HCEC 1CT (cell line): ENCODE measurements at regions not wholly inside any gene's neighbourhood (a gene's known extent, or its start where the extent isn't known, plus 50 kb on each side); places are given as distances from the start of the nearest gene placed in this dataset.
"Not testable (repeated sequence)": the region's sequence is repeated elsewhere in the genome, so short reads cannot be mapped to it uniquely, and the experiment has no call there.

ENCODE experiments used
- DNase-seq: peaks from one replicate; pipeline ENCODE4 v3.0.0-alpha.2; 2017

- DNase-seq = no peak
Observed at GRCh38 chr12:124194264-124194892, 100.5 kb upstream of the RFLNA start.

- DNase-seq = no peak
Observed at GRCh38 chr12:124194893-124195566, 99.9 kb upstream of the RFLNA start.

- DNase-seq = no peak
Observed at GRCh38 chr12:124195567-124195942, 99.3 kb upstream of the RFLNA start.

GRCh38 chr12:124196236-124196635 lies 98.7 kb upstream of the RFLNA start:
- DNase-seq = no peak

GRCh38 chr12:124201248-124201647 lies 93.6 kb upstream of the RFLNA start:
- DNase-seq = no peak

GRCh38 chr12:124203176-124203575 lies 91.7 kb upstream of the RFLNA start:
- DNase-seq = no peak

- no peak for DNase-seq
Observed at GRCh38 chr12:124205405-124205804, 89.5 kb upstream of the RFLNA start.

GRCh38 chr12:124207049-124207448 lies 87.8 kb upstream of the RFLNA start:
- no peak for DNase-seq

- no peak for DNase-seq
Observed at GRCh38 chr12:124207617-124208016, 87.3 kb upstream of the RFLNA start.

- DNase-seq = no peak
Observed at GRCh38 chr12:124208489-124208888, 86.4 kb upstream of the RFLNA start.

- DNase-seq = no peak
Observed at GRCh38 chr12:124210991-124211577, 83.8 kb upstream of the RFLNA start.

- no peak for DNase-seq
Observed at GRCh38 chr12:124211753-124212152, 83.1 kb upstream of the RFLNA start.

- no peak for DNase-seq
Observed at GRCh38 chr12:124213666-124214347, 81.1 kb upstream of the RFLNA start.

GRCh38 chr12:124214574-124214973 lies 80.3 kb upstream of the RFLNA start:
- no peak for DNase-seq

GRCh38 chr12:124216966-124217365 lies 77.9 kb upstream of the RFLNA start:
- DNase-seq = no peak

GRCh38 chr12:124217508-124218242 lies 77.2 kb upstream of the RFLNA start:
- DNase-seq = no peak

- DNase-seq = no peak
Observed at GRCh38 chr12:124218243-124218560, 76.7 kb upstream of the RFLNA start.

- DNase-seq = not testable (repeated sequence)
Observed at GRCh38 chr12:124218650-124219049, 76.2 kb upstream of the RFLNA start.

GRCh38 chr12:124222368-124223245 lies 72.3 kb upstream of the RFLNA start:
- no peak for DNase-seq

GRCh38 chr12:124223733-124224138 lies 71.2 kb upstream of the RFLNA start:
- DNase-seq = not testable (repeated sequence)

GRCh38 chr12:124224535-124225110 lies 70.3 kb upstream of the RFLNA start:
- DNase-seq = no peak

- no peak for DNase-seq
Observed at GRCh38 chr12:124225730-124226129, 69.2 kb upstream of the RFLNA start.
